GM12865 (cell line): ENCODE measurements at regions not wholly inside any gene's neighbourhood (a gene's known extent, or its start where the extent isn't known, plus 50 kb on each side); places are given as distances from the start of the nearest gene placed in this dataset.
"Not testable (repeated sequence)": the region's sequence is repeated elsewhere in the genome, so short reads cannot be mapped to it uniquely, and the experiment has no call there.

ENCODE experiments used
- DNase-seq: peaks from one replicate; pipeline ENCODE4 v3.0.0; 2010; ENCODE audit warnings: low read depth
- H3K4me3 ChIP-seq: 2 replicates; pipeline ENCODE4 v1.5.1; 2011; ENCODE audit warnings: mild to moderate bottlenecking, low read depth, low read length, control low read depth
- CTCF ChIP-seq: IDR thresholded peaks from 2 replicates; pipeline ENCODE4 v1.5.1; 2011; ENCODE audit warnings: low read length, control low read depth, low read depth, inconsistent platforms; ENCODE audit not compliant: insufficient read depth; ENCODE audit errors: missing control alignments

- no peak for DNase-seq
- H3K4me3 ChIP-seq = no peak overlapping the region
- no peak for TF ChIP-seq CTCF
Observed at GRCh38 chr2:22958308-22958707, 426.7 kb upstream of the KLHL29 start.

GRCh38 chr2:22967756-22968155, 417.2 kb upstream of the KLHL29 start:
- no peak overlapping the region for H3K4me3 ChIP-seq
- TF ChIP-seq CTCF = no peak
- no peak for DNase-seq

DNA sequence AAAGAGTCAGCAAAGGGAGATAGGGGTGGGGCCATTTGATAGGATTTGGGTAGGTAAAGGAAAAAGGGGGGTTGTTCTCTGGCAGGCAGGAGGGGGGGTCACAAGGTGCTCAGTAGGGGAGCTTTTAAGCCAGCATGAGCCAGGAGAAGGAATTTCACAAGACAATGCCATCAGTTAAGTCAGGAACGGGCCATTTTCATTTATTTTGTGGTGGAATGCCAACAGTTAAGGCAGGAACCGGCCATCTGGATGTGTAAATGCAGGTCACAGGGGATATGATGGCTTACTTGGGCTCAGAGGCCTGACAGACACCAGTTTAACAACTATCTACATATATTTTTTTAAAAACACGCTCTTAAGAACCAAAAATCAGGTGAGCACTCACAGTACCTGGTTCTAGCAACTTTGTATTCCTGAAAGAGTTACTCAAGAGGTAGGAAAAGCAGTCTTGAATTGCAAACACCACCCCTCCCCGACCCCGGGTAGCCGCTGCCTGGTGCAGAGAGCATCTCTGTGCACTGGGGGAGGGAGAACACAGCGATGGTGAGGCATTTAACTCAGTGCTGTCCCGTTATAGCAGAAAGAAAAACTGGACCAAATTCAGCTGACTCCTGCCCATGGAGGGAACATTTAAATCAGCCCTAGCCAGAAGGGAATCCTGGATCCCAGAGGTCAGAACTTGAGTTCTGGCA, 414.5 kb upstream of the KLHL29 start:
- no peak for TF ChIP-seq CTCF
- H3K4me3 ChIP-seq = no peak overlapping the region
- no peak for DNase-seq

- no peak for DNase-seq
- no peak overlapping the region for H3K4me3 ChIP-seq
- no peak for TF ChIP-seq CTCF
Observed at GRCh38 chr2:22970991-22971390, 414.0 kb upstream of the KLHL29 start.

DNA sequence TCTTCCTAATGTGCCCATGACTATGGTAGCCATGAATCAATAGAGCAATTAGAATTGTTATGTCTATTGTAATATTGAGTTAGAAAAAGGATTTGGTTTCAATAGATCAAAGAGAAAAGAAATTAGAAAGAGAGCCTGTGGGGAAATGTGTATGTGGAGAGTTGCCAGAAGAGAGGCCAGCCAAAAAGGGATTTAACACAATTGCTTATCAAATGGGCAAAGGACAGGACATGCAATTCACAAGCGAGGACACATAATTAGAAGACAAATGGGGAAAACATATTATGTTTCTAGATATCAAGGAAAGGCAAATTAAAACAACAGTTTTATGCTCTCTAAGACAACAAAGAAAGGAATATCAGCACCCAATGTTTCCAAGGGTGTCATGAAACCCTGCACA, 403.2 kb upstream of the KLHL29 start:
- no peak for TF ChIP-seq CTCF
- H3K4me3 ChIP-seq = no peak overlapping the region
- no peak for DNase-seq

- H3K4me3 ChIP-seq, DNase-seq: not testable (repeated sequence)
Observed at GRCh38 chr2:22984152-22984551, 400.8 kb upstream of the KLHL29 start.

- H3K4me3 ChIP-seq = no peak overlapping the region
- no peak for TF ChIP-seq CTCF
- DNase-seq = no peak
Observed at GRCh38 chr2:22990246-22990645, 394.7 kb upstream of the KLHL29 start.
